H1 (cell line): ENCODE measurements at regions not wholly inside any gene's neighbourhood (a gene's known extent, or its start where the extent isn't known, plus 50 kb on each side); places are given as distances from the start of the nearest gene placed in this dataset.

Experiments used
- CTCF ChIA-PET: fragments of 300-600 bp; sonication (Branson Sonifier 250); formaldehyde crosslinking; loops from one replicate; lab custom pipeline; 2021; ENCODE audit not compliant: partially characterized antibody; lab: Charles Lee
- POLR2A ChIA-PET: fragments of 300-600 bp; sonication (Branson Sonifier 250); formaldehyde crosslinking; loops from one replicate; lab custom pipeline; 2021; ENCODE audit warnings: inconsistent platforms; ENCODE audit not compliant: partially characterized antibody; lab: Charles Lee
- DNase-seq, 2 experiments: peaks; one replicate each; pipeline versions ENCODE4 v3.0.0 to v3.0.0-alpha.2; 2010 to 2022; ENCODE audit warnings: low spot score in 2 of 2, low read depth in 1 of 2, mixed read lengths in 1 of 2
- FAIRE-seq: peaks from 2 replicates; lab custom pipeline; 2011; peaks lifted over from hg19 to GRCh38; lab: Jason Lieb, UNC
- H2AFZ ChIP-seq: 2 replicates; pipeline ENCODE4 v1.8.1; 2012; ENCODE audit warnings: low read length, inconsistent platforms
- H2AK5ac ChIP-seq: 2 replicates; pipeline ENCODE4 v1.6.1; 2013; ENCODE audit warnings: low read depth, low read length
- H2BK120ac ChIP-seq: replicated peaks from 2 replicates; pipeline ENCODE3; 2013; ENCODE audit warnings: low read depth, low read length, inconsistent platforms
- H2BK12ac ChIP-seq: 2 replicates; pipeline ENCODE4 v1.6.1; 2013; ENCODE audit warnings: low read depth, low read length
- H2BK15ac ChIP-seq: 2 replicates; pipeline ENCODE4 v1.6.1; 2013; ENCODE audit warnings: low read length
- H2BK20ac ChIP-seq: 2 replicates; pipeline ENCODE4 v1.6.1; 2013; ENCODE audit warnings: low read length
- H2BK5ac ChIP-seq: 2 replicates; pipeline ENCODE4 v1.6.1; 2013; ENCODE audit warnings: low read depth, low read length
- H3K14ac ChIP-seq: 2 replicates; pipeline ENCODE4 v1.6.1; 2013; ENCODE audit warnings: inconsistent platforms; ENCODE audit not compliant: insufficient read length
- H3K18ac ChIP-seq: 2 replicates; pipeline ENCODE4 v1.6.1; 2013; ENCODE audit warnings: low read length; ENCODE audit errors: extremely low read depth
- H3K23ac ChIP-seq: 2 replicates; pipeline ENCODE4 v1.6.1; 2013; ENCODE audit warnings: inconsistent platforms; ENCODE audit not compliant: insufficient read length
- H3K23me2 ChIP-seq: 2 replicates; pipeline ENCODE4 v1.6.1; 2013; ENCODE audit warnings: low read depth, low read length
- H3K27ac ChIP-seq: 2 replicates; pipeline ENCODE4 v1.6.1; 2011; ENCODE audit warnings: low read depth, low read length, inconsistent platforms
- H3K27me3 ChIP-seq, 4 experiments: replicated peaks in 1 of 4; 1 replicate in 1 of 4; 2 replicates in 3 of 4; pipeline versions ENCODE4 v1.6.1 to v1.8.1; 2011 to 2013; ENCODE audit warnings: low read length in 3 of 4, mild to moderate bottlenecking in 3 of 4, inconsistent platforms in 2 of 4, mixed read lengths in 2 of 4, moderate library complexity in 1 of 4; ENCODE audit not compliant: control insufficient read depth in 3 of 4, insufficient read depth in 3 of 4; ENCODE audit errors: extremely low read depth in 1 of 4
- H3K36me3 ChIP-seq, 4 experiments: 2 replicates each; pipeline versions ENCODE4 v1.6.1 to v1.8.1; 2011 to 2013; ENCODE audit warnings: mild to moderate bottlenecking in 4 of 4, low read length in 3 of 4, moderate library complexity in 2 of 4, control low read depth in 1 of 4, inconsistent platforms in 1 of 4; ENCODE audit not compliant: insufficient read depth in 4 of 4, control insufficient read depth in 2 of 4
- H3K4ac ChIP-seq: replicated peaks from 2 replicates; pipeline ENCODE3; 2013; ENCODE audit warnings: low read length, low read depth, mixed read lengths, inconsistent platforms; ENCODE audit not compliant: insufficient read length
- H3K4me1 ChIP-seq, 4 experiments: replicated peaks in 1 of 4; 1 replicate in 1 of 4; 2 replicates in 3 of 4; pipeline versions ENCODE4 v1.6.1 to v1.8.1; 2011 to 2013; ENCODE audit warnings: low read length in 3 of 4, inconsistent platforms in 2 of 4, mixed read lengths in 1 of 4; ENCODE audit not compliant: insufficient read depth in 4 of 4, control insufficient read depth in 3 of 4
- H3K4me2 ChIP-seq, 2 experiments: 2 replicates each; pipeline versions ENCODE4 v1.6.1 to v1.8.1; 2011 to 2013; ENCODE audit warnings: low read depth in 2 of 2, low read length in 2 of 2, control low read depth in 1 of 2, inconsistent platforms in 1 of 2, mild to moderate bottlenecking in 1 of 2; ENCODE audit not compliant: insufficient read depth in 1 of 2
- H3K4me3 ChIP-seq, 4 experiments: fragments of 200-600, 300-600 bp in 1 of 4; sonication (generic), shearing (Covaris generic), sonication (Bioruptor Twin) in 1 of 4; 2 replicates each; pipeline versions ENCODE4 v1.5.1 to v1.8.1; 2011 to 2016; ENCODE audit warnings: low read length in 4 of 4, low read depth in 3 of 4, control low read depth in 2 of 4, inconsistent platforms in 2 of 4, mild to moderate bottlenecking in 2 of 4, mixed read lengths in 1 of 4, moderate library complexity in 1 of 4; ENCODE audit not compliant: insufficient read depth in 2 of 4; ENCODE audit errors: extremely low read depth in 1 of 4
- H3K56ac ChIP-seq: replicated peaks from 2 replicates; pipeline ENCODE3; 2013; ENCODE audit warnings: low read depth, mild to moderate bottlenecking, mixed read lengths, low read length, inconsistent platforms; ENCODE audit not compliant: insufficient read length
- H3K79me1 ChIP-seq: 2 replicates; pipeline ENCODE4 v1.6.1; 2013; ENCODE audit warnings: low read depth, low read length, control low read depth
- H3K79me2 ChIP-seq, 2 experiments: 2 replicates each; pipeline versions ENCODE4 v1.6.1 to v1.8.1; 2012 to 2013; ENCODE audit warnings: low read length in 2 of 2, mild to moderate bottlenecking in 2 of 2, inconsistent platforms in 1 of 2; ENCODE audit not compliant: insufficient read depth in 2 of 2, control insufficient read depth in 1 of 2
- H3K9ac ChIP-seq, 4 experiments: replicated peaks in 1 of 4; 1 replicate in 1 of 4; 2 replicates in 3 of 4; pipeline versions ENCODE4 v1.6.1 to v1.8.1; 2011 to 2013; ENCODE audit warnings: low read depth in 3 of 4, low read length in 3 of 4, control low read depth in 2 of 4, mild to moderate bottlenecking in 2 of 4, moderate library complexity in 2 of 4, inconsistent platforms in 1 of 4; ENCODE audit errors: extremely low read depth in 1 of 4
- H3K9me3 ChIP-seq, 2 experiments: 2 replicates each; pipeline versions ENCODE4 v1.6.1 to v1.8.1; 2012 to 2013; ENCODE audit warnings: mild to moderate bottlenecking in 2 of 2, moderate library complexity in 2 of 2, control low read depth in 1 of 2, inconsistent platforms in 1 of 2, low read depth in 1 of 2, low read length in 1 of 2, mixed read lengths in 1 of 2; ENCODE audit not compliant: insufficient read depth in 2 of 2
- H4K20me1 ChIP-seq, 2 experiments: replicated peaks in 1 of 2; 2 replicates each; pipeline versions ENCODE3 to v1.8.1; 2011 to 2013; ENCODE audit warnings: inconsistent platforms in 2 of 2, low read length in 2 of 2, mild to moderate bottlenecking in 1 of 2; ENCODE audit not compliant: insufficient read depth in 2 of 2, control insufficient read depth in 1 of 2
- H4K5ac ChIP-seq: 2 replicates; pipeline ENCODE4 v1.6.1; 2013; ENCODE audit warnings: low read length, low read depth, mixed read lengths, inconsistent platforms; ENCODE audit not compliant: insufficient read length
- H4K8ac ChIP-seq: 2 replicates; pipeline ENCODE4 v1.8.0; 2013; ENCODE audit warnings: mild to moderate bottlenecking, moderate library complexity, low read length, inconsistent platforms; ENCODE audit not compliant: insufficient read depth; ENCODE audit errors: extremely low read depth
- H4K91ac ChIP-seq: replicated peaks from 2 replicates; pipeline ENCODE3; 2013; ENCODE audit warnings: low read length, mixed read lengths, inconsistent platforms; ENCODE audit not compliant: insufficient read length
- RAD21 ChIP-seq, 2 experiments: IDR thresholded peaks in 1 of 2; conservative IDR thresholded peaks in 1 of 2; 2 replicates each; pipeline ENCODE4 v1.6.1; 2011; ENCODE audit warnings: low read depth in 2 of 2, low read length in 2 of 2, improper control_type of control experiment in 1 of 2, inconsistent platforms in 1 of 2, mild to moderate bottlenecking in 1 of 2, moderate library complexity in 1 of 2
- RNF2 ChIP-seq: fragments of 200-900, 300-1000 bp; sonication (generic); IDR thresholded peaks from 2 replicates; pipeline ENCODE4 v1.7.1; 2016; ENCODE audit warnings: borderline replicate concordance, low read depth, mild to moderate bottlenecking, antibody characterized with exemption, low read length; ENCODE audit not compliant: poor library complexity, severe bottlenecking; ENCODE audit errors: missing control alignments
- WGBS, 2 experiments: shearing (Covaris generic) in 1 of 2; methylation state at CpG; one replicate each; pipeline versions ENCODE4 v1.1.6 to v1.1.7; 2013 to 2015; ENCODE audit warnings: low lambda C conversion rate in 2 of 2, mixed read lengths in 2 of 2, inconsistent platforms in 1 of 2, low coverage in 1 of 2, missing lambda C conversion rate in 1 of 2; ENCODE audit not compliant: insufficient replicate concordance in 2 of 2, insufficient coverage in 1 of 2, insufficient read length in 1 of 2; ENCODE audit errors: extremely low coverage in 1 of 2, missing lambda C conversion rate in 1 of 2; 5-methylcytosine and 5-hydroxymethylcytosine counted together
- TF ChIP-seq, protein P1 (sequence below): IDR thresholded peaks from 2 replicates; pipeline ENCODE4 v1.6.1; 2012; ENCODE audit warnings: low read length, inconsistent platforms
- TF ChIP-seq, protein P2 (sequence below), 3 experiments: IDR thresholded peaks; 1 replicate in 2 of 3; 2 replicates in 1 of 3; pipeline versions ENCODE4 v1.5.1 to v1.6.1; 2011; ENCODE audit warnings: low read length in 3 of 3, mild to moderate bottlenecking in 3 of 3, inconsistent platforms in 2 of 3, low read depth in 1 of 3, moderate library complexity in 1 of 3; ENCODE audit not compliant: insufficient read depth in 1 of 3; ENCODE audit errors: control extremely low read depth in 1 of 3

DNA sequence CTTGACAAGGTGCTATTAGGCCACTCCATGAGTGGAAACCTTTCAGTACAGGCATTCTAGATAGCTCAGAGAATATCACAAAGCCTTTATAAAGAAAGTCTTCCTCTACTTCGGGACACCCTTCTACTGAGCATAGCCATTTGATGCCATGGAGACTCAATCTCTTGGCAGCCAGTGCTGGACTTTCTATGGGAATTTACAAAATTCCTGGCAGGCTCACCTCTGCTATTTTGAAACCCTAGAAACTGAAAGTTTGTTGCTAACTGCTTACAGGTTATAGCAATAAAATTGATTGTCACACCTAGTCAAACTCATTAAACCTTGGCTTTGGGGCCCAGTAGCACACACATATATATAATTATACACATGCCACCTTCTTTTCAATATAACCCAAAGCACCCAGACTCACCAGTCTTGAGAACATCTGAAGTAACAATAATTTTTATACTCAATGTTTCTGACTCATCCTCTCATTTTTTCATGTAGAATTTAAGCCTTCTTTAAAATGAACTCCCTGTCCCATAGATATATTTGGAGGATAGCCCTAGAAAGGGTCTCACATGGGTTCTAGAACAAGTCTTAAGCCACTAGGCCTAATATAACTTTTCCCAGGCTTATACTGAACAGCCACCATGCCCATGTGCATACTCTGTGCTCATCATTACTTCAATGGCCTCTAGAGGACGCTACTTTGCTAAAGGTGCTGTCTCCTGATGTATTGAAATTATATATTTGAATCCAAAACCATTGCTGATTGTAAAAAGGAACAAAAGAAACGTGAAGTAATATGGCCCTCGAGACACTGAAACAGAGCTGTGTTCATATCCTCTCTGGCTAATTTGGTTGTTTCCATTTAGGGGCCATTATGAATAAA lies 368.1 kb upstream of the MARCKS start:
- Histone ChIP-seq H3K9me3 (no peaks in the 10 kb centered on the region), H4K8ac (no peak overlapping the region), H2BK15ac (no peak overlapping the region), H3K79me2 (no peaks in the 10 kb centered on the region), H3K23me2 (no peaks in the 10 kb centered on the region), H3K27me3 (no peaks in the 10 kb centered on the region), H2BK120ac (no peak overlapping the region), H4K20me1 (no peaks in the 10 kb centered on the region), H2AFZ (no peak overlapping the region), H3K14ac (no peak overlapping the region), H3K56ac (no peak overlapping the region), H3K27ac (no peak overlapping the region), H2BK20ac (no peak overlapping the region), H3K4me2 (no peak overlapping the region), H3K9ac (no peak overlapping the region), H3K4me1 (no peaks in the 10 kb centered on the region), H3K4me3 (no peak overlapping the region), H3K79me1 (no peaks in the 10 kb centered on the region), H2BK12ac (no peak overlapping the region), H4K5ac (no peak overlapping the region), H3K23ac (no peak overlapping the region), H2BK5ac (no peak overlapping the region), H3K18ac (no peak overlapping the region), H3K36me3 (no peaks in the 10 kb centered on the region), H4K91ac (no peak overlapping the region), H3K4ac (no peak overlapping the region), H2AK5ac (no peak overlapping the region)
- DNase-seq (no peak), FAIRE-seq (no peak)
- POLR2A ChIA-PET: interaction anchor here (1.4 kb wide), 1 partner anchor 370 kb away, joined by 5 read pairs; no protein-coding TSS in a partner anchor
- TF ChIP-seq RNF2: no peak
- TF ChIP-seq, protein P1, sequence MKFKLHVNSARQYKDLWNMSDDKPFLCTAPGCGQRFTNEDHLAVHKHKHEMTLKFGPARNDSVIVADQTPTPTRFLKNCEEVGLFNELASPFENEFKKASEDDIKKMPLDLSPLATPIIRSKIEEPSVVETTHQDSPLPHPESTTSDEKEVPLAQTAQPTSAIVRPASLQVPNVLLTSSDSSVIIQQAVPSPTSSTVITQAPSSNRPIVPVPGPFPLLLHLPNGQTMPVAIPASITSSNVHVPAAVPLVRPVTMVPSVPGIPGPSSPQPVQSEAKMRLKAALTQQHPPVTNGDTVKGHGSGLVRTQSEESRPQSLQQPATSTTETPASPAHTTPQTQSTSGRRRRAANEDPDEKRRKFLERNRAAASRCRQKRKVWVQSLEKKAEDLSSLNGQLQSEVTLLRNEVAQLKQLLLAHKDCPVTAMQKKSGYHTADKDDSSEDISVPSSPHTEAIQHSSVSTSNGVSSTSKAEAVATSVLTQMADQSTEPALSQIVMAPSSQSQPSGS: no peak
- peak; percentile 87 for TF ChIP-seq RAD21 (IDR thresholded peaks at IDR 0.05 in 1 of 2, conservative IDR thresholded peaks at IDR 0.05 in 1 of 2; ENCODE audit: low read depth in 2 of 2, low read length in 2 of 2)
- TF ChIP-seq, protein P2, sequence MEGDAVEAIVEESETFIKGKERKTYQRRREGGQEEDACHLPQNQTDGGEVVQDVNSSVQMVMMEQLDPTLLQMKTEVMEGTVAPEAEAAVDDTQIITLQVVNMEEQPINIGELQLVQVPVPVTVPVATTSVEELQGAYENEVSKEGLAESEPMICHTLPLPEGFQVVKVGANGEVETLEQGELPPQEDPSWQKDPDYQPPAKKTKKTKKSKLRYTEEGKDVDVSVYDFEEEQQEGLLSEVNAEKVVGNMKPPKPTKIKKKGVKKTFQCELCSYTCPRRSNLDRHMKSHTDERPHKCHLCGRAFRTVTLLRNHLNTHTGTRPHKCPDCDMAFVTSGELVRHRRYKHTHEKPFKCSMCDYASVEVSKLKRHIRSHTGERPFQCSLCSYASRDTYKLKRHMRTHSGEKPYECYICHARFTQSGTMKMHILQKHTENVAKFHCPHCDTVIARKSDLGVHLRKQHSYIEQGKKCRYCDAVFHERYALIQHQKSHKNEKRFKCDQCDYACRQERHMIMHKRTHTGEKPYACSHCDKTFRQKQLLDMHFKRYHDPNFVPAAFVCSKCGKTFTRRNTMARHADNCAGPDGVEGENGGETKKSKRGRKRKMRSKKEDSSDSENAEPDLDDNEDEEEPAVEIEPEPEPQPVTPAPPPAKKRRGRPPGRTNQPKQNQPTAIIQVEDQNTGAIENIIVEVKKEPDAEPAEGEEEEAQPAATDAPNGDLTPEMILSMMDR (IDR thresholded peaks at IDR 0.05; ENCODE audit: control extremely low read depth in 1 of 3, insufficient read depth in 1 of 3, low read depth in 1 of 3, low read length in 3 of 3): peak in 2 of 3 experiments; percentile 69 to 84; a peak in 3 of 4 replicates
- CTCF ChIA-PET: interaction anchor here (0.7 to 2.6 kb wide), 41 partner anchors 9 to 394 kb away, joined by 3 to 13 read pairs (median 3); no protein-coding TSS in a partner anchor
- 58% methylated on average over 4 of the region's 4 CpGs; no CpG with 5 or more reads in 1 of the 2 experiments for WGBS, 2 experiments
